ENCODE measurements at regions not wholly inside any gene's neighbourhood (a gene's known extent, or its start where the extent isn't known, plus 50 kb on each side); places are given as distances from the start of the nearest gene placed in this dataset.

GRCh38 chr4:179492260-179493080, 2050.2 kb upstream of the AGA start:
- TF ChIP-seq POLR2AphosphoS5 (IDR thresholded peaks at IDR 0.05) = no peak
- no peak for TF ChIP-seq CTCF (IDR thresholded peaks at IDR 0.05)

All from esophagus muscularis mucosa (tissue), 3 donors.